GM19239 (cell line): ENCODE measurements at regions not wholly inside any gene's neighbourhood (a gene's known extent, or its start where the extent isn't known, plus 50 kb on each side); places are given as distances from the start of the nearest gene placed in this dataset.

Experiments
- DNase-seq: peaks from one replicate; pipeline ENCODE4 v3.0.0; 2011; ENCODE audit warnings: low spot score; ENCODE audit not compliant: insufficient read length
- FAIRE-seq: peaks from 2 replicates; lab custom pipeline; 2011; peaks lifted over from hg19 to GRCh38; lab: Jason Lieb, UNC

DNA sequence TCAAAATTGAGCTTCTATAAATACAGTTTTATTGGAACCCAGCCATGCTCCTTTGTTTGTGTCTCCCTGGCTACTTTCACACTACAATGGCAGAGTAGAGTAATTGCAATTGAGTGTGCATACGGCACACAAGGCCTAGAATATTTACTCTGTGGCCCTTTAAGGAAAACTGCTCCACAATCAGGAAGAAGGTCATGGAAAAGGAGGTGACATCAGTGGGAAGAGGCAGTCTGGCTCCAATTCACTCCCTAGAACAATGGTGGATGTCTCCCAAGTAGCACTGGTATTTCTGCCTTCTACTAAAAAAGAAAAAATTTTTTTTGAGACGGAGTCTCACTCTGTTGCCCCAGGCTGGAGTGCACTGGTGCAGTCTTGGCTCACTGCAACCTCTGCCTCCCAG is 51.3 kb downstream of the KRTAP19-8 start:
- DNase-seq, result no peak
- FAIRE-seq, result no peak

DNA sequence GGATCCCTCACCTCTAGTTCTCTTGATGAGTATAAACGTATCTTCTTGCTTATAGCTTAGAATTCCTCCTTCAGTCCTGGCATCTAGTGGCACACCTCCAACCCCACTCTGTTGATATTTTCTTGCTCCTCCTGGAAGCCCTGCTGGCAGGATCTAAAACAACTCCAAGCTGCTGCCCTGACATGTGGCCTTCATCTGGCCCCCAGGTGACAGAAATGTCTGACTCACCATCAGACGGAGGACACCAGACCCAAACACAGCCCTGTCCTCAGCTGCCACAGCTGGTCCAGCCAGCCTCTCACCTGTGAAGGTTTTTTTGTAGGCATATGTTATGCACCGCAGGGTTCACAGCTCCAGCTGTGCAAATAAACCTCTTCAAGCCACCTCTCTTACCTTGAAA is 53.4 kb downstream of the KRTAP19-8 start:
- DNase-seq (no peak), FAIRE-seq (no peak)

DNA sequence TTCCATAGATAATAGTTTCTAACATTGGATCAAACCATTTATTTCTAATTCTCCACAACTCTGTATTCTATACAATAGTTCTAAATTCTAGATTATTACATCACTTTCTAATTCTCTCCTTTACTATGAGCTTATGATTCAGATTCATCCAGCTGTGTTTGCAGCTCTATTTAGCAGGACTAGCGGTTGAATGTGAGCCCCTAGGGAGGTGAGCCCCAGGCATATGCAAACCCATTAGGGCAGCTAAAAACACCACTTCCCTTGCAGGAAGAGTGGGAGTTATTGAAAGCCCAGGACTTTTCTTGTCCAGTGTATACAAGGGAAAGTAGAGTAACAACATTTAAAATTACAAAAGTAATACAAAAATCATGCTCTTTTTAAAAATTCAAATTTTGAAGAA is 56.9 kb downstream of the KRTAP19-8 start:
- FAIRE-seq (no peak), DNase-seq (no peak)

DNA sequence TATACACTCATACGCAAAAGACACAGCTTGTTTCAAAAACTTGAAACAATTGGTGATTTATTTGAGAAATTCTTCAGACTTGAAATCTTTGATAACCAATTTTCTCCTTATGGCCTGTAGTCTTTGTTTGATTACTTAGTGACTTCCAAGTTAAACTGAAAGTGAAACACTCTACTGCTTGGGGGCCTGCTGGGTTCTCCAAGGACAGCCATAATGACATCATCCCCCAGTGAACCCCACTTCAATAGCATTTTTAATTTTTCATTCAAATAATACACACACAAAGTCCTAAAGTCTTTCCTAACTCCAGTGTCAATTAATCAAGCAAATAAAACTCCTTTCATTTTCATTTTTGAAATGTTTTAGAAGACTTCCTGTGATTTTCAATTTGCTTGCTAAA is 59.2 kb downstream of the KRTAP19-8 start:
- DNase-seq, result peak; percentile 9
- FAIRE-seq, result no peak

DNA sequence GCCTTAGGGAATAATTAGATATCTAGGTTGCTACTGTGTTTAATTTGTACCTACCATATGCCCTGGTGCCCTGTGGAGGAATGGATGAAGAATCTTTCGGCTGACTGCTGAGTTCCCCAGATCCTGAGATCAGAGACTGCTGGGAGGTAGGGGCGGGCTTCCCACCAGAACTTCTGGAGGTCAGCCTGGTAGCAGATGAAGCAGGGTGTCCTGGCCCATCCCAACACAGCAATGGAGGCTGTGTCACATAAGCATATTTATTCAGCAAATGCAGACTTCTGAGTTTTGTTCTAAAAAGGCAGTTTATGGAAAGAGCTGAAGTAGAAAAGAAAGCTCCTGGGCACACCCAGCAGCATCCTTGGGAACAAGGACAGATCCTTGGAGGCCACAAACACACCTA is 74.0 kb downstream of the KRTAP19-8 start:
- FAIRE-seq (no peak), DNase-seq (no peak)

DNA sequence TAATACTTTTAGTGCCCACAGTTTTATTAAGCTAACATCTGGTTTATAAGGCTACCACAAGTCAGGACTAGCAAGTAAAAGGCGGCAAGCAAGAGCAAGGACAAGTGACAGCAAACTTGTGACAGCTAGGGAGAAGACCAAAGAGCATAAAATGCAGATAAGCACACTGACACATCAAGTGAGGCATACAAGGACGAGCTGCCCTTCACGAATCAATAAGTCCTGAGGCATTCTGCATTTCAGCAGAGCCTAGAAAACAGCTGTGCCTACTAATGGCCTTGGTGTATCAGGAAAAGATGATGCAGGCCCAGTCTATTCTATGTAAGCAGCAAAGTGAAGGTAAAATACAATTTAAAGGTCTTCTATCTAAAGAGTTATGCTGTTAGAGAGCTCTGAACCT is 74.8 kb downstream of the KRTAP19-8 start:
- no peak for FAIRE-seq
- DNase-seq, result no peak

DNA sequence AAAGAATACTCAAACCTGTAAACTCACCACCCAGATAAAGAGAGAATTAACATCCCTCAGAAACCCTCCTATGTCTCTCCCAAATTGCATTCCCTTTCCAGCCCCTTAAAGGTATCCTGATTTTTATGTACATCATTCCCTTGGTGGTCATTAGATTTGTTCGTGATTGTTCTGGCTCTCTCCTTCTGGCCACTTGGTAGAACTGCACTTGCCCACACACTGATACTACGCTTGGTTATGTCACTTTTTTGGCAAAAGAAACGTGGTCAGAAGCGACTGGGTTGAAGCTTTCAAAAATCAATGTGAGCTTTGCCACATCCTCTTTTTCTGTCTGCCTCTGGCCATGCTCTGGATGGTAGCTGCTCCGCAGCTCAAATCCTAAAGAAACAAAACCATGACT is 76.3 kb downstream of the KRTAP19-8 start:
- FAIRE-seq (no peak), DNase-seq (no peak)

DNA sequence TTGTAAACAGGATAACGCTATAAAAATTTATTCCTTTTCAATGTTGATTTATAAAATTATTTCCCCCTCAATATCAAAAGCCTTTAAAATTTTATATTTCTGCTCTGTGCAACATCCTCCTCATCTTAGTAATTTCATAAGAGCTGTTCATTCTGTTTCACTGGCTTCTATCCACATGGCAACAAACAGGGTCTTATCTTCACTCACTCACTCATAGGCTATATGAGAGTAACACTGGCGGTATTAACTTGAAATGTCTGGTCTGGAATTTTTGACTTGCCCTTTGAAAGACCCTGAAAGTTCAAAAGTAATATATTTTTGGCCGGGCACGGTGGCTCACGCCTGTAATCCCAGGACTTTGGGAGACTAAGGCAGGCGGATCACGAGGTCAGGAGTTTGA is 77.4 kb upstream of the KRTAP11-1 start:
- FAIRE-seq (no peak), DNase-seq (no peak)

DNA sequence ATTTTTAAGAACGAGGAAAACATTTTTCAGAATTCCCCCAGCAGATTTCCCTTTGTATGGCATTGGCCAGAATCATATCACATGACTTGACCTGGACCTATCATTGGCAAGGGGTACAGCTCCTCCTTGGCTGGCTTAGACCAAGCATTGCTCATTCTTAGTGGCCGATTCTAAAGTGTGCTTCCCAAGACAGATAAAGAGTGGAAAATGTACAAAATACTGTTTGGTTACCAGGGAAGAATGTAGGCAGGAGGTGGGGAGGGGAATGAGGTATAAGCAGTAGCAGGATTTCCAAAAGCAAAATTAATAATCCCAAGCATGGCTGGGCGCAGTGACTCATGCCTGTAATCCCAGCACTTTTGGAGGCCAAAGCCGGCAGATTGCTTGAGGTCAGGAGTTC is 75.6 kb upstream of the KRTAP11-1 start:
- DNase-seq, result no peak
- no peak for FAIRE-seq

DNA sequence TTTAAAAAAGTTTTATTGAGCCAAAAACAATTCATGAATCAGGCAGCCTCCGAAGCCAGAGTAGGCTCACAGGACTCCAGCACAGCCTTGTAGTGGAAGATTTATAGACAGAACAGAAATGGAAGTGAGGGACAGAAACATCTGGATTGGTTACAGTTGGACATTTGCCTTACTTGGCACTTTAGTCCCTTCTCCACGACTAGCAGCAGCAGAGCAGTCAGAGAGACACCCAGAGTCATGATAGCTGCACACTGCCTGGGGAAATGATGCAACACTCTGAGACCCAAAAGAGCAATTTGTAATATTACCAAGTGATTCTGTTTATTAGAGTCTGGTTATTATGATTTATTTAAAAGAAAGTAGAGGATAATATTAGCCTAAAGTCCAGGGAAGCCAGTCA is 72.2 kb upstream of the KRTAP11-1 start:
- FAIRE-seq (no peak), DNase-seq (no peak)

DNA sequence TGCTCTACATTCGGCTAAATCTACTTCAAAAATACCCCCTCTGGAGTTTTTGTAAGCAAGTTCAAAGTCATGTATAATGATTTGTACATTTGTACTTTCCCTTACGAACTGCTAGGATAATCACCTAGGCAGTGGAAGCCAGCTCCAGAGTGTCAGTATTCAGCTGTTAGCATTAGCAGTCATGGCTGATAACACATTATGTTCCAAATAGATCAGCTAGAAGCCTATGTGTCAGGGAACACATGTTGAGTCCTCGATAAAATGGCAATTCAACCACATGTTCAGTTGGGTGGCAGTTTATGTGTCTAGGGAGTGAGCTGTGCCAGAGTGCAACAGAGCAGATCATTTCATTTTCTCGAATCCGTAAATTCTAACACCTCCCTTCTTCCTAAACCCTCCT is 65.8 kb upstream of the KRTAP11-1 start:
- no peak for DNase-seq
- FAIRE-seq, result no peak

DNA sequence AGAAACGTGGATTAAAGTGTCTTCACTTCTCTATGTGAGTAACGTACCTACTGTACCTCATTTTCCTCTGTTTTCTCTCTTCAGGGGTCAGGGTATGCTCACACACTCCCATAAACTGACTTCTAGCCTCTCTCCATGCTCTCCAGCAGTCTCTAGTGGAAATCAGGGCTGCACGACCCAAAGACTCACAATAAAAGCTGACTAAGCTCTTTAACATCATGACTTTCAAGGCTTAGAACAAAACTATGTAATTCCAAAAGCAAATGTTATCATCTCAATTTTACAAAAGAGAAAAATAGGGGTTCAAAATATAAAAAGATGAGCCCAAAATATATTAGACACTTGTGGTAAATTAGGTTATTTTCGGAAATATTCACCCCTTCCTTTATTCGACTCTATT is 62.5 kb upstream of the KRTAP11-1 start:
- no peak for FAIRE-seq
- no peak for DNase-seq

DNA sequence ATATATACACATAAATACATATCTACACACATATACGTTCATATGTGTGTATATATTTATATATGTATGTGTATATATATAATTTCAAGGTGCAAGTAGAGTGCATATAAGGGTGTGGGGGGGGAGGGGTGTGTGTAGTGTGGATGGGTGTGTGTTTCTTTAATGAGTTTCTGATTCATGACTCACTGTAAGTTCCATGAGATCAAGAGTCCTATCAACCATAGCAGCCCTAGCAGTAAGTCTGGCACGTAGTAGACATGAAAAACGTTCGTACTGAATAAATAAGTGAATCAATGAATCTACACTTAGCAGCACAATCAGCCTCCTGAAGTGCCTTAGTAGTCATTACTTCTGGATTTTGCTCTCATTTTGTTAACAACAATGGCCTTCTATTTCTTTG is 61.9 kb upstream of the KRTAP11-1 start:
- FAIRE-seq, result no peak
- no peak for DNase-seq

DNA sequence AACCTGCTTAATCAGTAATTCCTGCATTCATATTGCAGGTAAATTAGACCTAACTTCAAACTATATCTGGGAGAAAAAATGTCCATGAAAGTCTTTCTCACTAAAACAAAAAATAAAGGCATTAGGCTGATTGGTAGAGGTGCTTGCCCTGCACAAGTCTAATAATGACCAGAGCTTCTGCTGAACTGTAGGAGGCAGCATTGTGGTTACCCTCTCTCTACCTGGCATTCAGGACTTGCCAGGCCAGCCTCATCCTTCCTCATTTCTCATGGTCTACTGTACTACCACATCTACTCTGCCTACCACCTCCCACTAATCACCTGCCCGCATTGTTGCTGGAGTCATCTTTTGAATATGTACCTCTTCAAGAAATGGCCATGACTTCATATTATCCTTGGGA is 60.8 kb upstream of the KRTAP11-1 start:
- DNase-seq (no peak), FAIRE-seq (no peak)

DNA sequence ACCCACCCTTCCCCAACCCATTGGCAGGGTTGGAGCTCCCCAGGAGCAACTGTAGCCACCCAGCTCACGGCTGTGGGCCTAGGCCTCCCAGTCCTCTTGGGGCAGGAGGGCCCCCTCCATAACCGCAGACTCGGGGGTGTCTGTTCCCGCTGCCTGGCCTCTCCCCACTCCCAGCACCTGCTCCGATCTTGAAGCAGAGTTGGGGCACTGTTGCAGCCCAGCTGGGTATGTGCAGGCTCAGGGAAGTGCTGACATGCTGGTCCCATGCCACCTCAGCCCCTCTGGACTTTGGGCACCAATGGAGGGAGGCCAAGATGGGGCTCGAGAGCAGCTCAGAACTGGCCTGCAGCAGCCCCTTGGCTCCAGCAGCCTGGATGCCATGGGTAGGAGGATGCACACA is 54.8 kb upstream of the KRTAP11-1 start:
- DNase-seq (no peak), FAIRE-seq (no peak)

DNA sequence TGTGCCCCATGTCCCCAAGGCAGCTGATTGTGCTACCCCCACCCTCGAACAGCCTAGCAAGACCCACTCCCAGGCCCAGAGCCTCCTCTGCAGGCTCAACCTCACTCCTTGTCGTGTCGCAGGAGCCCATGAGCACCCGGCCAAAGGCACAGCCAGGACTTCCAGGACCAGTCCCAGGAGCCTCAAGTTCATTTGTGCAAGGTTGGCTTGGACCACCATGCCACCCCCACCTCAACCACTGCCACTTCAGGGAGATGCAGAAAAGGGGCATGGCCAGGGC is 54.4 kb upstream of the KRTAP11-1 start:
- FAIRE-seq (no peak), DNase-seq (no peak)

DNA sequence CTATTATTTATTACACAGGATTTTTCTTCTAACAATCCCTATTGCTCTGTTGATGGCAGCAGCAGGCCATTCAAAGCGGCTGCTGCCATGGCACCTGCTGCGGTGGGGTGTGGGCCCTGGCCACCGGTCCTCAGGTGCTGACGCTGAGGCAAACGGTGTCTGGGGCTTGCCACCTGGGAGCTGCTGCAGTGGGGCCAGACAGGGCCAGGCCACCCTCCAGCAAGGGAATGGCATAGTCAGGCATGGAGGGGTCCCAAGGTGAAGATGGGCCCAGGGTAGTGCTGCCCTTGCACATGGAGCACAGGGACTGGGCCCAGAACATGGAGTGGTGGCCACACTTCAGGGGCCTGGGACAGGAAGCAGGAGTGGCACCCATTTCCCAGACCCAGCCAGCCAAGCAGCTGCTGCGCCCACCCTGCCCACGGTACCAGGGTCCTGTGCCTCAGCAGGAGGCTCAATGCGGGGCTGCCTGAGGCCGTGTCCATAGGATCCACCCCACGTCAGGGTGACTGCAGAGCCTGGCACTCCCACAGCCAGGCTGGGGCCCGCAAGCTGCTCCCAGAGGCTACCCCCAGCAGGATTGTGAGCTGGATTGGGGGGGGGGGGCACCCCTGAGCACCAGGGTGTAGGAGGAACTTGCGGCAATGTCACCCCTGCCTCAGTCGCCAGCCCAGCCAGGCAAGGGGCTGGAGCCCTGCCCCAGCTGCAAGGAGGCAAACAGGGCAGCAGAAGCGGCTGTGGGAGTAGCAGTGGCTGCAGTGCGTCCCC is 53.9 kb upstream of the KRTAP11-1 start:
- DNase-seq, result no peak
- no peak for FAIRE-seq

DNA sequence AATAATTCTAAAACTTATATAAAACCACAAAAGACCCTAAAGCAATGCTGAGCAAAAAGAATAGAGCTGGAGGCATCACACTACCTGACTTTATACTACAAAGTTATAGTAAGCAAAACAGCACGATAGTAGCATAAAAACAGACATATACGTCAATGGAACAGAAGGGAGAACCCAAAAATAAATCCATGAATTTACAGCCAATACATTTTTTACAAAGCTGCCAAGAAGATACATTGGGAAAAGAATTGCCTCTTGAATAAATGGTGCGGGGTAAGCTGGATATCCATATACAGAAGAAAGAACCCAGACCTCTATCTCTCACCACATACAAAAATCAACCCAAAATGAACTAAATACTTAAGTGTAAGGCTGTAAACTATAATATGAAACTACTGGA is 51.3 kb upstream of the KRTAP11-1 start:
- FAIRE-seq, result no peak

More for the DNA sequence above, 51.3 kb upstream of the KRTAP11-1 start:
- no peak for DNase-seq
